H1 (cell line): ENCODE measurements at regions not wholly inside any gene's neighbourhood (a gene's known extent, or its start where the extent isn't known, plus 50 kb on each side); places are given as distances from the start of the nearest gene placed in this dataset.

Source experiments
- CTCF ChIA-PET: fragments of 300-600 bp; sonication (Branson Sonifier 250); formaldehyde crosslinking; loops from one replicate; lab custom pipeline; 2021; ENCODE audit not compliant: partially characterized antibody; lab: Charles Lee
- POLR2A ChIA-PET: fragments of 300-600 bp; sonication (Branson Sonifier 250); formaldehyde crosslinking; loops from one replicate; lab custom pipeline; 2021; ENCODE audit warnings: inconsistent platforms; ENCODE audit not compliant: partially characterized antibody; lab: Charles Lee
- DNase-seq, 2 experiments: peaks; one replicate each; pipeline versions ENCODE4 v3.0.0 to v3.0.0-alpha.2; 2010 to 2022; ENCODE audit warnings: low spot score in 2 of 2, low read depth in 1 of 2, mixed read lengths in 1 of 2
- FAIRE-seq: peaks from 2 replicates; lab custom pipeline; 2011; peaks lifted over from hg19 to GRCh38; lab: Jason Lieb, UNC
- H2AFZ ChIP-seq: 2 replicates; pipeline ENCODE4 v1.8.1; 2012; ENCODE audit warnings: low read length, inconsistent platforms
- H2AK5ac ChIP-seq: 2 replicates; pipeline ENCODE4 v1.6.1; 2013; ENCODE audit warnings: low read depth, low read length
- H2BK120ac ChIP-seq: replicated peaks from 2 replicates; pipeline ENCODE3; 2013; ENCODE audit warnings: low read depth, low read length, inconsistent platforms
- H2BK12ac ChIP-seq: 2 replicates; pipeline ENCODE4 v1.6.1; 2013; ENCODE audit warnings: low read depth, low read length
- H2BK15ac ChIP-seq: 2 replicates; pipeline ENCODE4 v1.6.1; 2013; ENCODE audit warnings: low read length
- H2BK20ac ChIP-seq: 2 replicates; pipeline ENCODE4 v1.6.1; 2013; ENCODE audit warnings: low read length
- H2BK5ac ChIP-seq: 2 replicates; pipeline ENCODE4 v1.6.1; 2013; ENCODE audit warnings: low read depth, low read length
- H3K14ac ChIP-seq: 2 replicates; pipeline ENCODE4 v1.6.1; 2013; ENCODE audit warnings: inconsistent platforms; ENCODE audit not compliant: insufficient read length
- H3K18ac ChIP-seq: 2 replicates; pipeline ENCODE4 v1.6.1; 2013; ENCODE audit warnings: low read length; ENCODE audit errors: extremely low read depth
- H3K23ac ChIP-seq: 2 replicates; pipeline ENCODE4 v1.6.1; 2013; ENCODE audit warnings: inconsistent platforms; ENCODE audit not compliant: insufficient read length
- H3K23me2 ChIP-seq: 2 replicates; pipeline ENCODE4 v1.6.1; 2013; ENCODE audit warnings: low read depth, low read length
- H3K27ac ChIP-seq: 2 replicates; pipeline ENCODE4 v1.6.1; 2011; ENCODE audit warnings: low read depth, low read length, inconsistent platforms
- H3K27me3 ChIP-seq, 4 experiments: replicated peaks in 1 of 4; 1 replicate in 1 of 4; 2 replicates in 3 of 4; pipeline versions ENCODE4 v1.6.1 to v1.8.1; 2011 to 2013; ENCODE audit warnings: low read length in 3 of 4, mild to moderate bottlenecking in 3 of 4, inconsistent platforms in 2 of 4, mixed read lengths in 2 of 4, moderate library complexity in 1 of 4; ENCODE audit not compliant: control insufficient read depth in 3 of 4, insufficient read depth in 3 of 4; ENCODE audit errors: extremely low read depth in 1 of 4
- H3K36me3 ChIP-seq, 4 experiments: 2 replicates each; pipeline versions ENCODE4 v1.6.1 to v1.8.1; 2011 to 2013; ENCODE audit warnings: mild to moderate bottlenecking in 4 of 4, low read length in 3 of 4, moderate library complexity in 2 of 4, control low read depth in 1 of 4, inconsistent platforms in 1 of 4; ENCODE audit not compliant: insufficient read depth in 4 of 4, control insufficient read depth in 2 of 4
- H3K4ac ChIP-seq: replicated peaks from 2 replicates; pipeline ENCODE3; 2013; ENCODE audit warnings: low read length, low read depth, mixed read lengths, inconsistent platforms; ENCODE audit not compliant: insufficient read length
- H3K4me1 ChIP-seq, 4 experiments: replicated peaks in 1 of 4; 1 replicate in 1 of 4; 2 replicates in 3 of 4; pipeline versions ENCODE4 v1.6.1 to v1.8.1; 2011 to 2013; ENCODE audit warnings: low read length in 3 of 4, inconsistent platforms in 2 of 4, mixed read lengths in 1 of 4; ENCODE audit not compliant: insufficient read depth in 4 of 4, control insufficient read depth in 3 of 4
- H3K4me2 ChIP-seq, 2 experiments: 2 replicates each; pipeline versions ENCODE4 v1.6.1 to v1.8.1; 2011 to 2013; ENCODE audit warnings: low read depth in 2 of 2, low read length in 2 of 2, control low read depth in 1 of 2, inconsistent platforms in 1 of 2, mild to moderate bottlenecking in 1 of 2; ENCODE audit not compliant: insufficient read depth in 1 of 2
- H3K4me3 ChIP-seq, 4 experiments: fragments of 200-600, 300-600 bp in 1 of 4; sonication (generic), shearing (Covaris generic), sonication (Bioruptor Twin) in 1 of 4; 2 replicates each; pipeline versions ENCODE4 v1.5.1 to v1.8.1; 2011 to 2016; ENCODE audit warnings: low read length in 4 of 4, low read depth in 3 of 4, control low read depth in 2 of 4, inconsistent platforms in 2 of 4, mild to moderate bottlenecking in 2 of 4, mixed read lengths in 1 of 4, moderate library complexity in 1 of 4; ENCODE audit not compliant: insufficient read depth in 2 of 4; ENCODE audit errors: extremely low read depth in 1 of 4
- H3K56ac ChIP-seq: replicated peaks from 2 replicates; pipeline ENCODE3; 2013; ENCODE audit warnings: low read depth, mild to moderate bottlenecking, mixed read lengths, low read length, inconsistent platforms; ENCODE audit not compliant: insufficient read length
- H3K79me1 ChIP-seq: 2 replicates; pipeline ENCODE4 v1.6.1; 2013; ENCODE audit warnings: low read depth, low read length, control low read depth
- H3K79me2 ChIP-seq, 2 experiments: 2 replicates each; pipeline versions ENCODE4 v1.6.1 to v1.8.1; 2012 to 2013; ENCODE audit warnings: low read length in 2 of 2, mild to moderate bottlenecking in 2 of 2, inconsistent platforms in 1 of 2; ENCODE audit not compliant: insufficient read depth in 2 of 2, control insufficient read depth in 1 of 2
- H3K9ac ChIP-seq, 4 experiments: replicated peaks in 1 of 4; 1 replicate in 1 of 4; 2 replicates in 3 of 4; pipeline versions ENCODE4 v1.6.1 to v1.8.1; 2011 to 2013; ENCODE audit warnings: low read depth in 3 of 4, low read length in 3 of 4, control low read depth in 2 of 4, mild to moderate bottlenecking in 2 of 4, moderate library complexity in 2 of 4, inconsistent platforms in 1 of 4; ENCODE audit errors: extremely low read depth in 1 of 4
- H3K9me3 ChIP-seq, 2 experiments: 2 replicates each; pipeline versions ENCODE4 v1.6.1 to v1.8.1; 2012 to 2013; ENCODE audit warnings: mild to moderate bottlenecking in 2 of 2, moderate library complexity in 2 of 2, control low read depth in 1 of 2, inconsistent platforms in 1 of 2, low read depth in 1 of 2, low read length in 1 of 2, mixed read lengths in 1 of 2; ENCODE audit not compliant: insufficient read depth in 2 of 2
- H4K20me1 ChIP-seq, 2 experiments: replicated peaks in 1 of 2; 2 replicates each; pipeline versions ENCODE3 to v1.8.1; 2011 to 2013; ENCODE audit warnings: inconsistent platforms in 2 of 2, low read length in 2 of 2, mild to moderate bottlenecking in 1 of 2; ENCODE audit not compliant: insufficient read depth in 2 of 2, control insufficient read depth in 1 of 2
- H4K5ac ChIP-seq: 2 replicates; pipeline ENCODE4 v1.6.1; 2013; ENCODE audit warnings: low read length, low read depth, mixed read lengths, inconsistent platforms; ENCODE audit not compliant: insufficient read length
- H4K8ac ChIP-seq: 2 replicates; pipeline ENCODE4 v1.8.0; 2013; ENCODE audit warnings: mild to moderate bottlenecking, moderate library complexity, low read length, inconsistent platforms; ENCODE audit not compliant: insufficient read depth; ENCODE audit errors: extremely low read depth
- H4K91ac ChIP-seq: replicated peaks from 2 replicates; pipeline ENCODE3; 2013; ENCODE audit warnings: low read length, mixed read lengths, inconsistent platforms; ENCODE audit not compliant: insufficient read length
- CTCF ChIP-seq, 3 experiments: IDR thresholded peaks; 1 replicate in 2 of 3; 2 replicates in 1 of 3; pipeline versions ENCODE4 v1.5.1 to v1.6.1; 2011; ENCODE audit warnings: low read length in 3 of 3, mild to moderate bottlenecking in 3 of 3, inconsistent platforms in 2 of 3, low read depth in 1 of 3, moderate library complexity in 1 of 3; ENCODE audit not compliant: insufficient read depth in 1 of 3; ENCODE audit errors: control extremely low read depth in 1 of 3
- EP300 ChIP-seq, 2 experiments: IDR thresholded peaks; 1 replicate in 1 of 2; 2 replicates in 1 of 2; pipeline ENCODE4 v1.6.1; 2011 to 2012; ENCODE audit warnings: low read depth in 2 of 2, low read length in 2 of 2, mild to moderate bottlenecking in 2 of 2, borderline replicate concordance in 1 of 2, inconsistent platforms in 1 of 2, moderate library complexity in 1 of 2
- RNF2 ChIP-seq: fragments of 200-900, 300-1000 bp; sonication (generic); IDR thresholded peaks from 2 replicates; pipeline ENCODE4 v1.7.1; 2016; ENCODE audit warnings: borderline replicate concordance, low read depth, mild to moderate bottlenecking, antibody characterized with exemption, low read length; ENCODE audit not compliant: poor library complexity, severe bottlenecking; ENCODE audit errors: missing control alignments
- SIN3A ChIP-seq, 2 experiments: IDR thresholded peaks in 1 of 2; conservative IDR thresholded peaks in 1 of 2; 2 replicates each; pipeline ENCODE4 v1.6.1; 2011 to 2012; ENCODE audit warnings: low read length in 2 of 2, improper control_type of control experiment in 1 of 2, low read depth in 1 of 2, mild to moderate bottlenecking in 1 of 2
- SIX5 ChIP-seq: IDR thresholded peaks from 2 replicates; pipeline ENCODE4 v1.6.1; 2011; ENCODE audit warnings: mild to moderate bottlenecking, low read depth, low read length
- USF2 ChIP-seq: IDR thresholded peaks from 2 replicates; pipeline ENCODE4 v1.6.1; 2011; ENCODE audit warnings: low read length, improper control_type of control experiment
- YY1 ChIP-seq: IDR thresholded peaks from 2 replicates; pipeline ENCODE4 v1.6.1; 2011; ENCODE audit warnings: low read depth, mild to moderate bottlenecking, low read length
- WGBS, 2 experiments: shearing (Covaris generic) in 1 of 2; methylation state at CpG; one replicate each; pipeline versions ENCODE4 v1.1.6 to v1.1.7; 2013 to 2015; ENCODE audit warnings: low lambda C conversion rate in 2 of 2, mixed read lengths in 2 of 2, inconsistent platforms in 1 of 2, low coverage in 1 of 2, missing lambda C conversion rate in 1 of 2; ENCODE audit not compliant: insufficient replicate concordance in 2 of 2, insufficient coverage in 1 of 2, insufficient read length in 1 of 2; ENCODE audit errors: extremely low coverage in 1 of 2, missing lambda C conversion rate in 1 of 2; 5-methylcytosine and 5-hydroxymethylcytosine counted together

- no peak overlapping the region for H2BK20ac ChIP-seq
- POLR2A ChIA-PET = no interaction called here
- no peaks in the 10 kb centered on the region for H3K23me2 ChIP-seq
- H2BK120ac ChIP-seq = no peak overlapping the region
- no peak overlapping the region for H2AK5ac ChIP-seq
- H3K79me2 ChIP-seq = no peaks in the 10 kb centered on the region
- no peak overlapping the region for H4K91ac ChIP-seq
- no peak overlapping the region for H3K14ac ChIP-seq
- peaks cover 0 to 10% of the 10 kb centered on the region in 2 experiments; a peak in 3 of 4 replicates for H3K9me3 ChIP-seq
- H3K4me1 ChIP-seq = no peaks in the 10 kb centered on the region
- no peak overlapping the region for H3K9ac ChIP-seq
- no peak overlapping the region for H2BK12ac ChIP-seq
- no peak overlapping the region for H2AFZ ChIP-seq
- no peak overlapping the region for H3K18ac ChIP-seq
- H2BK15ac ChIP-seq = no peak overlapping the region
- no peak overlapping the region for H3K27ac ChIP-seq
- H3K56ac ChIP-seq = no peak overlapping the region
- H2BK5ac ChIP-seq = no peak overlapping the region
- FAIRE-seq (no peak), DNase-seq (no peak)
- H3K36me3 ChIP-seq = no peaks in the 10 kb centered on the region; a peak in 1 of 8 replicates
- TF ChIP-seq CTCF (IDR thresholded peaks at IDR 0.05; ENCODE audit: control extremely low read depth in 1 of 3, insufficient read depth in 1 of 3, low read depth in 1 of 3, low read length in 3 of 3) (no peak), SIN3A (conservative IDR thresholded peaks at IDR 0.05 in 1 of 2, IDR thresholded peaks at IDR 0.05 in 1 of 2; ENCODE audit: low read depth in 1 of 2, low read length in 2 of 2) (no peak), EP300 (IDR thresholded peaks at IDR 0.05; ENCODE audit: borderline replicate concordance in 1 of 2, low read depth in 2 of 2, low read length in 2 of 2) (no peak), SIX5 (no peak), RNF2 (no peak), USF2 (no peak), YY1 (no peak)
- no peak overlapping the region for H4K5ac ChIP-seq
- no peak overlapping the region for H3K23ac ChIP-seq
- H4K8ac ChIP-seq = no peak overlapping the region
- no peaks in the 10 kb centered on the region for H3K27me3 ChIP-seq
- no peak overlapping the region for H3K4me2 ChIP-seq
- CTCF ChIA-PET = interaction anchor here (1.1 to 1.2 kb wide), 2 partner anchors 9 to 19 kb away, joined by 4 to 5 read pairs; no protein-coding TSS in a partner anchor
- no peak overlapping the region for H3K4ac ChIP-seq
- H3K79me1 ChIP-seq = no peaks in the 10 kb centered on the region
- no peaks in the 10 kb centered on the region for H4K20me1 ChIP-seq
- H3K4me3 ChIP-seq = no peak overlapping the region
- WGBS, 2 experiments = 86% methylated on average over 1 of the region's 1 CpG; no CpG with 5 or more reads in 1 of the 2 experiments
These were observed 656.4 kb upstream of the CDH8 start for GRCh38 chr16:62692685-62693084.
